ENCODE measurements at regions not wholly inside any gene's neighbourhood (a gene's known extent, or its start where the extent isn't known, plus 50 kb on each side); places are given as distances from the start of the nearest gene placed in this dataset.

DNA sequence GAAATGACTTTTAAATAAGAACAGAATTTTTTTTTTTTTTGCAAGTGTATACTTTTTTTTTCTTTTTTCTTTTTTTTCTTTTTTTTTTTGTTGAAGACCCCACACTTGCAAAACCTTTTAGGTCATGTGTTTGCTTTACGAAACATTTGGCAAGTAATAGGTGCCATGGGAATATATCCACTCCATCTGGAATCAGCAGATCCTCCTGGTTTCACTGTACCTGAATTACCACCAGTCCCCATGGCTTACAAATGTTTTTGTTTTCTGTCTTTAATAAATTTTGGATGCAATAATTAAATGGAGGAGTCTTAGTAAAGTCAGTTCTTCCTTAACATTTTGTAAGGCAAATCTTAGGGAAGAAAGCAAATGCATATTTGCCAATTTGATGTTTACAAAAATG, 559.7 kb upstream of the ZEB2 start:
- no peak for DNase-seq

DNA sequence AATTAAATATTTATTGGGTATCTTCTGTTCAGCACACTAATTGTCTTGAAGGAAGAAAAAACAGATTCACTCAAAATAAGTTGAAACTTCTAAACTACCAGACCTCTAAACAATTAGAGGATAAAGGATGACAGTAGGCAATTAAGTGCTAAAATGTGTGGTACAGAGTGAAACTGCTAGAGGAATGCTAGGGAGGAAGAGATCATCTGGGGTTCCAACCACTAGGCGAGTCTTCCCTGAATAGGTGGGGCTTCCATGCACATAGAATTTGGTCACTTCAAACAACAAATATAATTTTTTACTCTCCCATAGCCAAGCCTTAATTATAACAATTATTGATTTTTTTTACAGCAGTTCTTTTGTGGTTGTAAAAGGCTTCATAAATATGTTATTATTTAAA, 559.0 kb upstream of the ZEB2 start:
- no peak for DNase-seq

DNA sequence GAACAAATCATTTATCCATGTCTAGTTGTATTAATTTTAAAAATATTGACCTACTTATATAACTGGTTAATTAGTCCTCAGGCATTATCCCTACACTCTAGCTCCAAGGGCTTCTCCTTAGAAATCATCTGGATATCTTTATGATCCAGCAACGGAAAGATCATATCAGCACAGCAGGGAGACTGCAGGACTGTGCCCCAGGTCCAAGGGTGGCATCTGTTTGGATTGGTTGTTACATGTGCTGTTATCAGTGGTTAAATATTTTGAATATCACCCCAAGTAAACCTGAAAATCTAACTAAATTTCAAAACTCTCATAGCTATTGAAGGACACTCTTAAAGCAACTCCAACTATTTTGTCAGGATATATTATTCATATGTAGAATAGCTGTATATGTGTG, 556.2 kb upstream of the ZEB2 start:
- no peak for DNase-seq

DNA sequence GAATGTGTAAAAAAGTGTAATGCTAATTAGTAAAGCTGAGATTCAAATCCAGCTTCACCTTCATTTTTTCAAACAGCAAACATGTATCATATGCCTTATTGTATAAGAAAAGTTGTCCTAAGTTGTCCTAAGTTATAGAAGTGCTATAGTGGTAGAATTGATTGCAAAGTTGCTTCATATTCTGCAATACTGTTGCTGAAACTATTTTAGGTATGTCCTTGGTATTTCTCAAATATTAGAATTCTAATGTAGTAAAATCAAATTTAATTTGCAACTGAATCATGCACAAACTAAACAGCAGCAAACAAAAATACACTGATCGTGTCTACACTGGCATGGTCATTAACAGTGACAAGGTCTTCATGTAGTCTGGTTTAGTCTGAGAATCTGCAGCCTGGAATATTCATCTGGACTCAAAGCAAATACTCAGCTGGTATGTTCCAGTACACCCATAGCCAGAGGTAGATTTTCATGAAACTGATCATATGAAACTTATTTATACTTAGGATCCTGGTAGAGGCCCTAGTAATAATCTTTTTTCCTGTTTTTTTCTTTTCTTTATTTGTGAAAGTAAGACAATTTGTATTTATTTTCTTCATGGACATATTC, 555.6 kb upstream of the ZEB2 start:
- DNase-seq: no peak

DNA sequence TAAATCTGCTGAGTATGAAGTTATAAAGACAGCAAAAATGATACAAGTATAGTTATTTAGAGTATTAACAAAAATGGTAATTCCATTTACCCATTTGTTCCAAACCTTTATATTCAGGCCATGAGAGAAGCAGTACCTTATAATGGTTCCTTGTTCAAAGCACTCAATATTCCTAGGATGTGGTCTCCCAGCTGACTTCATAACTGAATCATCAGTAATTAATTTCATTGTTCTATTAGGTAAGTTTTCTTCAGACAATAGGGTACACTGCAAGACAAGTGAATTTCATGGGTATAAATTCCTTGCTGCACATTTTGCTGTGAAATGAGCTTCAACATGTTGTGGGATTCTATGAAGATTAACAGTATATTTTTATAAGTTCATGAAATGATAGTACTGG, 550.8 kb upstream of the ZEB2 start:
- no peak for DNase-seq

DNA sequence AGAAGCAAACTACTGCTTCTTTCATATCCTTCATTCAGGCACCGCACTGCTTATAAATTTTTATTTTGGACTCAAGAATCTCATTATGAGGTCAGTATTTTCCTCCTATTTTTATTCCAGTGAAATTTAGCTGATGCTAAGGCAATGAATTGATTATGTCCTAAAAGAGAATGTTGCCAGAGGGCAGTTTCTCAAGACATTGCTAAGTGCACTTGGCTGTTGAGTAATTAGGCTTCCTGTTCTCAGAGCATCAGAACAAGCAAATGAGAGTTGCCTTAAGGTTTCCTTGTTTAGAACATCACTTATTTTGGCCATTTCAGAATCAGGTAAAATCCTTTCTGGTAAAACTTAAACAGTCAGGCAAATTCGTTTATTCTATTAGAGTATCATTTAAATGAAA, 548.6 kb upstream of the ZEB2 start:
- DNase-seq: no peak

DNA sequence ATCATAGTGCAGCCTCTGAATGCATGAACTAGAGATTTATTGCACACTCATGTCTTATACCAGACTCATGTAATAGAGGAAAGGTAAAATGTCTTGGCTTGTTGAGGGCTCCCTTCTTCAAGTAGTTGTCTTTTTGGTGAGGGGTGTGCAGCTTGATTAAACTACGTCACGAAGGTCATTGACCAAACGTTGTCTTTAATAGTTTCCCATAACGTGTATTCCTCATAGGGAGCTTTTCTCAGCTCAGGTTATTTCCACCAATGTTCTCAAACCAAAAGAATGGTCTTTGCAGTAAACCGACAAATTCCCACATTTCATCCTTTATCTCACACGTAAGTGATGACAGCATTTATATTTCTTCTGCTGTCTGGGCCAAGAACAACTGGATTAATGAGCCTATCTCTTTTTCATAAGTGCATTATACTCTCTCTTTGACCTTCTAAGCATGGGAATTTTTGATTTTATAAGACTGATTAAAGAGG, 547.7 kb upstream of the ZEB2 start:
- no peak for DNase-seq

DNA sequence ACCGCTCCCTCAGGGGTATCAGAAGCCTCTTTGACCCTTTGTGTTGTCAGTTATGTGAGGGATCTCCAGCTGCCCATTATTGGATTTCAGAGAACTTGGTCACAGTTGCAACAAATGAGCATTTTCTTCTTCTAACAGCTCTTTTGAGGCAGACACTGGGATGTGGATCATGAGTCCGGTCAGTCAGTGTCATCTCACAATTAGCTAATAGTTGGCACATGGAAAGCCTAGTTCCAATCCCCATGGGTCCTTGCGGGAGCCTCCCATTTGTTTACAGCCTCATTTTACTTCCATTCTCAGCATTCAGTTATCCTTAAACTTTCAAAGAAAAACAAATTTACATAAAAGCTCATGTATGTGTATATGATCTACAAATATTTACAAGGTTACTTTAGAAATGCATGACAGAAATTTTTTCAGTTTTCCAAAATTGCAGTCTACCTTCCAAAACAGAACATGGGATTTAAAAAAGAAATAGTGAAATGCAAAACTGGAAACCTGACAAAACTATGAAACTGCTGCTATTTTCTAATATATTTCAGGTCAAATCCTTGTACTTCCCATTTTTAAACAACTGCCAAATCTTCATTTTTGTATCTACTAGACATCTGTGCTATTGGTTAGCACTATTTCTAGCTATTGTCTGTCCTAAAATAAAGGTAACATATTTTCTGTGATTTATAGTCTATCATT, 547.1 kb upstream of the ZEB2 start:
- no peak for DNase-seq

DNA sequence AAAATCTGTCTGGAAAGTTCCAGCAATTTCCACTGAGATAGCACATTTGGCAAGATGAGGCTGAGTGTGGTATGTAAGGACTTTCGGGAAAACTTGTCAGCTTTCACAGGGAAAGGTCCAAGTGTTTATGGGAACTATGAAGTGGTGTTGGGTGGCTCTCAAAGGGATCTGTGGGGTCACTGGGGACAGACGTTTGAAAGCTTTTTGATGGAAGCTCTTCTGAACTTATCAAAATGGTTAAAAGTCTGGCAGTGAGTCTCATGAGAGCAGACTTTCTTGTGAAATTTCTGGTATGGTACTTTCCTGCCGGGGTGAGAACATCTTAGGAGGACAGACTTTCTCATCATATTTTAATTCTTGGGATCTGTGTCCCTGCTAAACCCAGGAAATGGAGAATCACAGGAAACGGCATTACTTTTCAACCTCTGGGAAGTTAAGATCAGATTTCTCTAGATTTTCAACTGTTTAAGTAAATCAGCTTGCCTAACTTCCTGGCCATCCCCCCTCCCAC, 546.3 kb upstream of the ZEB2 start:
- DNase-seq: no peak

DNA sequence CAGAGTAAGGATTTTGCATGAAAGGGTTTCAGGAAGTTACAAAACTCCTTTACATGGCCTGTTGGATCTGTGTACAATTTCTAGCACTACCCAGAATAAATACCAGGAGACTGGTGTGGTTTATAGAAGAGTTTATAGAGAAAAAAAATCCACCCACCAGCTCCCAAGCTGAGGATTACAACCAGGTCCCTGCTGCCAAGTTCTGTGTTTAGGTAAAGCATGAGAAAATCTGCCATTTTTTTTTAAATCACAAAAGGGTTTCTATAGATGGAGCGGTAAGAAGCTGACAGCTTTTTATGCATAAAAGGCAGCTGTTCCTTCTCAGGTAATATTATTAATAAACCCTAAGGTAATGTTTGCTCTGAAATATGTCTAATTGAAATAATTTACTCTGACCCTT, 545.4 kb upstream of the ZEB2 start:
- DNase-seq: no peak

DNA sequence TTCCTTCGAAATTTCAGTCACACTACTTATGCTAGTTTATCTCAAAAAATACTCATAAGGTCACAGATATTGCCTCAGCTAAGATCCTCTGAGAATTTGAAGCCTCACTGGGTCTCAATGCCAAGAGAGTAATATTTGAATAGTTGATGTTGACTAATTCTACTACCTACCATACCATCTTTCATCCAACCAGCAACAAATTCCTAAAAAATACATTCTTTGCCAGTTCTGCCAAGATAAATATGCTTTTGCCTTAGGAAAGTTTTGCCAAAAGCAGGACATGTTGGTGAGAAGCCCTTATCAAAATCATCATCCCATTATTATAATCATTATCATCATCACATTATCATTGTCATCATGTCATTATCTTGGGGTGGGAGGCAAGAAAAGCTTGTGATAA, 544.6 kb upstream of the ZEB2 start:
- no peak for DNase-seq

DNA sequence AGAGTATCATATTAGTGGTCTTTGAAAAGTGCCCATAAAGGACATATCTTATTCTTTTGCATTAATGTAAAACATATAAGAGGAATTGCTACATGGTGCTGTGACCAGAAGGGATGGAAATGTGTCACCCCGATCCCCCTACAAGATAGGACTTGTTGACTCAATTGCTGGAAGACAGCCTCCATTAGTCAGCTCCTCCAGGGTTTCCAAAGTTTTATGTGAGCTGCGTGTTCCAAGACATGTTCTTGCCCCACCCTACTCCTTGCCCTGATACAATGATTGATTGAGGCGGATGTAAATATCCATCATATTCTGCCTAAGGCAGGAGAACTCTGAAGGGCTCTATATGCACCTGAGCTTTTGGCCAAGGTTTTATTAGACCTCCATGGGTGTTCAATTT, 541.0 kb upstream of the ZEB2 start:
- no peak for DNase-seq

DNA sequence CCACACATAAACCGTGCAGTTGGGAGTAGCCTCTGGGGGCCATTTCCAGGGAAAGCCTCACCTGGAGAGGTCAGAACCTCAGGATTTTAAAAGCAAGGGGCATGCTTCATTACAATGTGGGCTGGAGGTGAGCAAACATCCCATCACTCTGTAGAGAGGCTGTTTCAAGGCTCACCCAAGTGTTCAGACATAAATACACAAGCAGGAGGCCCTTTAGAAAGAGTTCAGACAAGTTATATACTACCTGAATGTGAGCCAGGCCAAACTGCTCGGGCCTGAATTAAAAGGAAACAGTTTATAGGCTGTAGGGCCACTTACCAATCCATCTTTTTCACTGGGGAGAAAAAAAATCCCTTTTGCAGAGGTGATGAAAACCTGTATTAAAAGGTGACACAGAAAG, 540.0 kb upstream of the ZEB2 start:
- no peak for DNase-seq

DNA sequence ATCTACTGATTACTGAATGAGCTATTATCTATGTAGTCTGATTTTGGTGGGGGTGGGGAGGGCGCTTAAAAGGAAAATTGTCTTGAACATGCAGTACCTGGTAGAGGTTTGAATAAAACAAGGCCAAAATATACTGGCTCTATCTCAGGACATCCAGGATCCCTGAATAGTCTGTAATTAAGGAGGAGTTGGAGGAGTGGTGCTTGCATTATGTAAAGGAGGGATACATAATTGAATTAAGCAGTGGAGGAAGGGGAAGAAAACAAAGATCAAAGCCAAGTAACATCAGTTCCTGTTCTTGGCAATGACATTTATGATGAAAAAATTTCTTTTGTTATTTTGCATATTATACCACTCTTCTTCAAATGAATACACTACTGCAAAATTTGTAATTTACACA, 539.4 kb upstream of the ZEB2 start:
- DNase-seq: no peak

DNA sequence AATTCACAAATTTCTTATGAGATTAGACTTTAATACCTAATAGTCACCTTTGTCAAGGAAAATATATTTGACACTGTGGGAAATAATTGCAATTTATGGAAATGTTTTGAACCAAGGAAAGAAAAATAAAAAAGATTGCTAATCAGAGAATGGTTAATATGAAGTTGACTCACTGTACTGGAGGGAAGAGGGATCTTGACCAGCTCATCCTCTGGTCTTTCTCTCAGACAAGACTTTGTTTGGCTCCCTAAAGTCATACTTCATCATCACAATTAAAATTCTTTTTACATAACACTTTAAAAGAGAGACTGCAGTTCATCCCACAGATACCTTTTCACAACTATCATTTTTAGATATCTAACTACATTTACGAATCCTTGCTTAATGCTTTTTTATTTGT, 538.5 kb upstream of the ZEB2 start:
- DNase-seq: no peak

DNA sequence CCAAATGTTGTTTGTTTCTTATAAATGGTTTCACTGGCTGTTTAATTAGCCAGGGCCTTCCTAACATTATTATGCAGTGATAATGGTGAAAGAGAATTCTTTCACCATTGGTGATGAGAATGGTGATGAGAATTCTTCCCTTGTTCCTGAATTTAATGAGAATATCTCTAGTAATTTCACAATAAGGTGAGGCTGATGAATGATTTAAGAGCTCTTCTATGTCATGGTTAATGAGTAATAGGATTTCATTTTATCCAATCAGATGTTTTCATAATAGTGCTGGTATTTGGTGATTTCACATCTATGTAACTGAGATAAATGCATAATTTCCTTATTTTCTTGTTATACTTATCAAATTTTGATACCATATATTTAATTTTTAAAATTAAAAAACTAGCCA, 535.7 kb upstream of the ZEB2 start:
- DNase-seq: no peak

DNA sequence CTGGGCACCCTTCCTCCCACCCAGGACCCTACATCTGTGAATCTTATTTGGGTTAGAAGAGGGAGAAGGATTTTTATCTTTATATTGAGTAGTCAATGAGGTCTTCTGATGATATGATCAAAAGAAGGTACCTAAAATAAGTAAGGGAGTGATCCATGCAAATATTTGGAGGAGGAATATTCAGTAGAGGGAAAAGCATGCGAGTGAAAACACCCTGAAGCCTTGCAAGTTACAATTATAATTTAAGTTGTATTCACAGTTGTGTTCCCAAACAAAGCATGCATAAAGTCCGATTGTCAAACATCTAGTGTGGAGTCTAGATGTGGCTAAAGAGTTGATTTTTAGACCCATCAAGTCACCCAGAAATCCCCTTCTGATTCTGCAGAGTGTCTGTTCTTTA, 530.2 kb upstream of the ZEB2 start:
- DNase-seq: no peak

DNA sequence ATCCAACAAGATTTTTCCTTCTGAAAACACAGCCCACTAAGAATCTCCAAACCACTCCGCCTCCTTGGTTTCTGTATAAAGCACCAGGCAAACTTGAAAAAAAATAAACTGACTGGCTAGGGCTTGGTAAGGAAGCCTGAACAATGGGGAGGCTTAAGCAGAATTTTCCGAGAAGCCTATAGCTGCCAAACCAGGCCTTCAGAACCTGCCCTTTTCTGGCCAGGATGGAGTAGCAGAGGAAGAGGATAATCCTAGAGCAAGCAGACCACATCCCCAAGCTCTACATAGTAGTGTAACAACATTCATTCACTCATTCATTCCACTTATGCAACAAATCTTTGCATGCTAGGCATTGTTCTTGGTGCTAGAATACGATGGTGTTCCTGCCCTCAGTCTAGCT, 529.6 kb upstream of the ZEB2 start:
- no peak for DNase-seq

DNA sequence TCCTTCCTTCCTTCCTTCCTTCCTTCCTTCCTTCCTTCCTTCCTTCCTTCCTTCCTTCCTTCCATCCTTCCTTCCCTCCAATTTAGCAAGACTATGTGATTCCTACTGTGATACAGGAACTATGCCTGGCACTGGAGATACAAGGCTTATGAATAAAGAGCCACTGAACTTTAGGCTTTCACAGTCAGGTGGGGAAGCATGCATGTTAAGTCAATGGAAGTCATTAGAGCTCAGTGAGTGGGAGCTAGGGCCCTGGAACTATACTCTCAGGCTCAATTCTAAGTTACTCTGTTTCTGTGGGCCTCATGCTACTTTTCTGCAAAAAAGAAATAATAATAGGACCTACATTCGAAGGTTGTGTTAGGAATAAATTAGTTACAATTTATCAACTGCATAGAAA, 527.6 kb upstream of the ZEB2 start:
- no peak for DNase-seq

DNA sequence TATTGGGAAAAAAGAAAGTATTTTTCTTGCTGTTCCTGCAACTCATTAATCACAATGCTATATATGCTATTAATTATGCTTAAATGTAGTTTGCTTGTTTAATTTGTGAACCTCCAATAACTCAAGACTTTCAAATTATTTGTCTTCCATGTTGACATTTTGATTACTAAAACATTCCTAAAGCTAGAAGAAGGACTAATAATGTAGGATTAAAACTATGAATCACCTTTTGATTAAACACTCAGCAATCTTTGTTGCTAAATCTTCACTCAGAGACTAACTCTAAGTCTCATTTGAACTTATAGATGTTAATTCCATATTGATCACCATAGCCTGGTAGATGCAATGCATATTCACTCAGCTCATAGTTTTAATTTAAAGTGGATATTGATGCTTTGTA, 524.6 kb upstream of the ZEB2 start:
- no peak for DNase-seq

DNA sequence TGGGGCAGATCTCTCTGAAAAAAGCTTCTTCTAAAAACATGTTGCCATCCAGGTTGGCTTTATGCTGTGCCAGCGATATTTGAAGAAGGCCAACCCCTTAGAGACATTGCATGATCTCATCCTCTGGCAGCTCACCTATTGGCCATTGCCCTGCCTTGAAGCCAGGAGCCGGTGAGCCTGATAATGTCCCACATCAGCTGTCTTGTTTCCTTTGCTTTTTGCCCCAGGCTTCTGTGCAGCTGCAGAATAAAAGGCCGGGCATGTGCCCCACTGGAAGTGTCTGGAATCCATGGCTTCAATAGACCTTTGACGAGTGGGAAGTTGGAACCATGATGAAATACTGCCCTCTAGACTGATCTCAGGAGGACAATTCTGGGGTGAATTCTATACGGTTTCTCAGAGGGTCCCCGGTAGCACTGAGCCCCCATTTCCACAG, 523.5 kb upstream of the ZEB2 start:
- no peak for DNase-seq

DNA sequence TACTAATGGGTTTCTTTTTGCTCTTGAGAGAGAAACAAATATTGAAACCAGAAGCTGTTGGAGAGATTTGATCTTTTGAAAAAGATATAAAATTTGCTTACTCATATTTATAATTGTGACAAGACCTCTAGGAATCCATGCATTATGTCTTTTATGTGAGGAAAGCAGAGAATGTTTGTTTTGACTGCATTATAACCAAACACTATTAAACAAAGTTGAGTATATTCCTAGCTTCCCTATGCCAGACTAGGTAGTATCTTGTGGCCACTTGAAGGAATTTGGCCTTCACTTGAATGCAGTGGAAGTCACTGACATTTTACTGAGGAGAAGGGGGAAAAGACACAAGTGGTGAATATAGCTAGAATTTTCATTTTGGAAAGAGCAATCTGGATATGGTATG, 521.8 kb upstream of the ZEB2 start:
- DNase-seq: no peak

DNA sequence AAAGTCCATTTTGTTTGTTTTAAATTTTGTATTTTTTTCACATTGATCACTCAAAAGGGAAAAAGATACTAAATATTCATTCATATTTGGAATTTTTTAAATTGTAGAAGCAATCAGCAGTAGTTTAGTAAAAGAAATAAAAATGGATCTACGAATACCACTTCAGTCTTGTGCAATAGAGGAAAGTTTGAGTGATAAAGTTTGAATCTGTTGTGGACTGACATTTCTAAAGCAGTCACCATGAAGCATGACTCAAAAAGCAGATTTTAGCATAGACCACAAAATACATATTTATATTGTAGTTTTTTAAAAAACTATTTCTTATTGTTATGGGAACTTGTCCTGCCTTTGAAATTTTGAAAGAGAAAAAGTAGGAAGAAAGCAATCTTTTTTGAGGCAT, 520.5 kb upstream of the ZEB2 start:
- no peak for DNase-seq

DNA sequence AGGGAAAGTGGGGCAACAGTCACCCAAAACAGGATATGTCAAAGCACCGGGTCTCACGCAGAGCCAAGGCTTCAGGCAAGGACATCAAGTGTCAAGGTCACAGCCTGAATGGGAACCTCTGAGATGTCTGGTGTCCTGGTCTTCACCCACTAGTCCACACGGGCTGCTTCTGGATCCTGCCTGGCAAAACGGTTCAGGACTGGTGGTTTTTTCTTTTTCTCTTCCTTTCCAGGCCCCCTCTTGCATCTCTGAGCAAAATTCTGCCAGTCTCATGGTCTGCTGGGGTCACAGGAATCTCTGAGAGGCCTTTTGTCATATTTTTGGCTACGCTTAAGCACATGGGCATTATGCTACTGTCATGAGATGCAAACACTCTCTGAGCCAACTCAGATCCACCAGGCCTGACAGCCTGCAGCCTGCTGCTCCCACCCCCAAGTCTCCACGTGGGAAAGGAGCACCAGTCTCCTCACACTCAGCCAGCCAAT, 518.2 kb upstream of the ZEB2 start:
- no peak for DNase-seq

Data from DMS79 treated with DMSO at 0.1 percent for 48 hours (cell line).